ENCODE measurements at regions not wholly inside any gene's neighbourhood (a gene's known extent, or its start where the extent isn't known, plus 50 kb on each side); places are given as distances from the start of the nearest gene placed in this dataset.
"Not testable (repeated sequence)": the region's sequence is repeated elsewhere in the genome, so short reads cannot be mapped to it uniquely, and the experiment has no call there.

DNA sequence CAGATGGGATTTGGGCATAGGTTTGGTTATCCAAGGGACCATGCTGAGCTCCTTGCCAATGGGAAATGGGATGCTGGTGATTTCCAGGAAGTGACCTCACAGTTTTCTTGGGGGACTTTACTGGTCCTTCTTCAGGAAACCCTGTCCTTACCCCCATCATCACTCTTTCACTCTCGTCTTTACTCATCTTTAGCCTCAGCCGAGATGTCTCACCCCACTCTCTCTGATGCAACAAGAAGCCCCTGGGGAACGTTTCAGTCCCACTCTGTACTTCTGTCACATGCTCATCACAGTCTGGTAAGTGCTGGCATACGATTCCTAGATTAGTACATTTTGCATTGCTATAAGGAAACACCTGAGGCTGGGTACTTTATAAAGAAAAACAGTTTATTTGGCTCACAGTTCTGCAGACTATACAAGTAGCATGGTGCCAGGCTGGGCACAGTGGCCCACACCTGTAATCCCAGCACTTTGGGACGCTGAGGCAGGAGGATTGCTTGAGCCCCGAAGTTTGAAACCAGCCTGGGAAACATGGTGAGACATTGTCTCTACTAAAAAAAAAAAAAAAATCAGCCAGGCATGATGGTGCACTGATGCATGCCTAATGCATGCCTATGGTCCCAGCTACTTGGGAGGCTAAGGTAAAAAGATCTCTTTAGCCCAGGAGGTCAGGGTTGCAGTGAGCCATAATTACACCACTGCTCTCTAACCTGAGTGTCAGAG lies 63.5 kb upstream of the VKORC1L1 start:
- no peak for DNase-seq

DNA sequence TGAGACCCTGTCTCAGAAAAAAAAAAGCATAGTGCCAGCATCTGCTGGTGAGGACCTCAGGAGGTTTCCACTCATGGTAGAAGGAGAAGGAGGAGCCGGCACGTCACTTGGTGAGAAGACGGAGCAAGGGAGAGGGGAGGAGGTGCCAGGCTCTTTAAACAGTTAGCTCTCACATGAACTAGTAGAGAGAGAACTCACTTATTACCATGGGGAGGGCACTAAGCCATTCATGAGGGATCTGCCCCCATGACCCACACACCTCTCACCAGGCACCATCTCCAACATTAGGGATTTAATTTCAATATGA lies 62.9 kb upstream of the VKORC1L1 start:
- no peak for DNase-seq

GRCh38 chr7:65812281-65812680 lies 60.6 kb upstream of the VKORC1L1 start:
- no peak for DNase-seq

GRCh38 chr7:65814556-65815167 lies 58.2 kb upstream of the VKORC1L1 start:
- DNase-seq, result not testable (repeated sequence)

DNA sequence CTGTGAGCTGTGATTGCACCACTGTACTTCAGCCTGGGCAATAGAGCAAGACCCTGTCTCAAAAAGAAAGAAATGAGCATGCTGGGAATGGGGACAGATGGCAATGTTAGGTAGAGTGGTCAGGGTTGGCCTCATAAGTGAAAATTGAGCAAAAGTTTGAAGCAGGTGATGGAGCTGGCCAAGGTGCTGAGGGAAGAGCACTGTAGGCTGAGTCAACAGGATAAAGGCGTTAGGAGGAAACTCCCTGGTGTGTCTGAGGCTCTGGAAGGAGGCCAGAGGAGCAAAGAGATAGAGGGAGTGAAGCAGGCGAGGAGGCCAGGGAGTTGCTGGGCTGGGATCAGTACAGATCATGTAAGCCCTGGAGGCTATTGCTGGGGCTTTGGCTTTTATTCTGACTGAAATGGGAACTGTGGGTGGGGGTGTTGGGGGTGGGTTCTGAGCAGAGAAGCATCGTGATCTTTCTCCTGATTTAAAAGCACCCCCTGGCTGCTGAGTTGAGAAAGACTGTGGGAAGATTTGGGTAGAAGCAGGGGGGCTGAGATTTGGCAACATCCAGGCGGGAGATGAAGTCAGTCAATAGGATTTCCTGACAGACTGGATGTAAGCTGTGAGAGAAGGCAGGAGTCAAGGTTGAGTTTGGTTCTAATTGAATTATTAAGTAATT lies 52.5 kb upstream of the VKORC1L1 start:
- DNase-seq, result no peak

Data from Kasumi-1 (cell line).